Lower lobe of right lung (tissue), 2 donors: ENCODE measurements at regions not wholly inside any gene's neighbourhood (a gene's known extent, or its start where the extent isn't known, plus 50 kb on each side); places are given as distances from the start of the nearest gene placed in this dataset.

ENCODE experiments used
- ATAC-seq, 2 donors: fragments of 200-7000 bp; cut with Tn5 transposase; one replicate each; pipeline ENCODE4 v1.9.1; 2020 to 2022; ENCODE audit warnings: mild to moderate bottlenecking in 2 of 2, moderate library complexity in 2 of 2
- DNase-seq: peaks from one replicate; pipeline ENCODE4 v3.0.0-alpha.2; 2020
- H3K27ac ChIP-seq: fragments of 200-600 bp; one replicate; pipeline ENCODE4 v1.8.0; 2022
- H3K27me3 ChIP-seq: fragments of 200-600 bp; one replicate; pipeline ENCODE4 v1.8.0; 2022; ENCODE audit warnings: low read depth
- H3K36me3 ChIP-seq: fragments of 200-600 bp; one replicate; pipeline ENCODE4 v1.8.0; 2022; ENCODE audit warnings: mild to moderate bottlenecking
- H3K4me1 ChIP-seq: fragments of 200-600 bp; one replicate; pipeline ENCODE4 v1.8.0; 2022
- H3K4me3 ChIP-seq: fragments of 200-600 bp; one replicate; pipeline ENCODE4 v1.8.0; 2022; ENCODE audit warnings: mild to moderate bottlenecking
- H3K9me3 ChIP-seq: fragments of 200-600 bp; one replicate; pipeline ENCODE4 v1.8.0; 2022
- CTCF ChIP-seq: fragments of 200-600 bp; IDR thresholded peaks from one replicate; pipeline ENCODE4 v1.8.0; 2022; ENCODE audit warnings: antibody characterized with exemption, mild to moderate bottlenecking
- intact Hi-C: fragments of 100-400 bp; cut with DNase I; formaldehyde crosslinking; loops from one replicate; pipeline ENCODE4 v1.11.0; 2022
- donor health status: DM: no; HTN: yes; CAD: no; lungs with severe emphysema.

GRCh38 chr10:43702936-43703281 lies 54.2 kb upstream of the ZNF32 start:
- Histone ChIP-seq H3K9me3 (no peaks in the 10 kb centered on the region), H3K27ac (no peak overlapping the region), H3K4me1 (peaks cover 5% of the 10 kb centered on the region), H3K36me3 (no peaks in the 10 kb centered on the region), H3K4me3 (no peak overlapping the region), H3K27me3 (no peaks in the 10 kb centered on the region)
- no peak for DNase-seq
- intact Hi-C loops = no loop called here
- TF ChIP-seq CTCF = no peak
- no peak for ATAC-seq

- H3K36me3 ChIP-seq = no peaks in the 10 kb centered on the region
- H3K9me3 ChIP-seq = no peaks in the 10 kb centered on the region
- H3K4me3 ChIP-seq = no peak overlapping the region
- H3K27me3 ChIP-seq = no peaks in the 10 kb centered on the region
- ATAC-seq (no peak), DNase-seq (no peak)
- no peak overlapping the region for H3K27ac ChIP-seq
- TF ChIP-seq CTCF = no peak
- intact Hi-C loops = no loop called here
- H3K4me1 ChIP-seq = peaks cover 8% of the 10 kb centered on the region
Observed at GRCh38 chr10:43702213-43702935, 53.7 kb upstream of the ZNF32 start.

- ATAC-seq (no peak), DNase-seq (no peak)
- intact Hi-C loops = no loop called here
- no peak overlapping the region for H3K27ac ChIP-seq
- H3K9me3 ChIP-seq = no peaks in the 10 kb centered on the region
- H3K4me3 ChIP-seq = no peak overlapping the region
- no peaks in the 10 kb centered on the region for H3K36me3 ChIP-seq
- TF ChIP-seq CTCF = no peak
- H3K4me1 ChIP-seq = peaks cover 12% of the 10 kb centered on the region
- no peaks in the 10 kb centered on the region for H3K27me3 ChIP-seq
Observed at GRCh38 chr10:43701295-43701694, 52.6 kb upstream of the ZNF32 start.

- Histone ChIP-seq H3K36me3 (no peaks in the 10 kb centered on the region), H3K9me3 (no peaks in the 10 kb centered on the region), H3K27me3 (no peaks in the 10 kb centered on the region), H3K4me1 (peaks cover 12% of the 10 kb centered on the region), H3K27ac (no peak overlapping the region), H3K4me3 (no peak overlapping the region)
- intact Hi-C loops = no loop called here
- no peak for TF ChIP-seq CTCF
- DNase-seq (no peak), ATAC-seq (no peak)
Observed at GRCh38 chr10:43700306-43700705, 51.6 kb upstream of the ZNF32 start.

GRCh38 chr10:43699516-43699915 lies 50.8 kb upstream of the ZNF32 start:
- H3K9me3 ChIP-seq = no peaks in the 10 kb centered on the region
- no peak for DNase-seq
- ATAC-seq = no peak
- H3K27ac ChIP-seq = no peak overlapping the region
- no peaks in the 10 kb centered on the region for H3K27me3 ChIP-seq
- peaks cover 12% of the 10 kb centered on the region for H3K4me1 ChIP-seq
- intact Hi-C loops = no loop called here
- H3K4me3 ChIP-seq = no peak overlapping the region
- no peaks in the 10 kb centered on the region for H3K36me3 ChIP-seq
- no peak for TF ChIP-seq CTCF
